ENCODE measurements at regions not wholly inside any gene's neighbourhood (a gene's known extent, or its start where the extent isn't known, plus 50 kb on each side); places are given as distances from the start of the nearest gene placed in this dataset.
"Not testable (repeated sequence)": the region's sequence is repeated elsewhere in the genome, so short reads cannot be mapped to it uniquely, and the experiment has no call there.

- Mint-ChIP-seq H3K36me3 (peaks cover 14% of the 10 kb centered on the region), H3K4me3 (no peak overlapping the region), H3K9me3 (no peaks in the 10 kb centered on the region), H3K27ac (no peak overlapping the region), H3K4me1 (peaks cover 1% of the 10 kb centered on the region)
- DNase-seq (ENCODE audit: low spot score in 2 of 2) = no peak
- ATAC-seq = no peak
Observed at GRCh38 chr17:83012868-83013778, 66.3 kb upstream of the METRNL start.

GRCh38 chr17:83013779-83014117, 65.7 kb upstream of the METRNL start:
- no peaks in the 10 kb centered on the region for H3K4me1 Mint-ChIP-seq

GRCh38 chr17:83014297-83014696, 65.1 kb upstream of the METRNL start:
- no peak overlapping the region for H3K27ac Mint-ChIP-seq

More at GRCh38 chr17:83013779-83014117, 65.7 kb upstream of the METRNL start:
- Mint-ChIP-seq H3K27ac (no peak overlapping the region), H3K9me3 (no peaks in the 10 kb centered on the region), H3K36me3 (peaks cover 14% of the 10 kb centered on the region), H3K4me3 (no peak overlapping the region)
- ATAC-seq (no peak), DNase-seq (ENCODE audit: low spot score in 2 of 2) (no peak)

GRCh38 chr17:83014940-83015910, 64.2 kb upstream of the METRNL start:
- no peaks in the 10 kb centered on the region for H3K4me1 Mint-ChIP-seq
- no peak overlapping the region for H3K4me3 Mint-ChIP-seq
- no peak for DNase-seq (ENCODE audit: low spot score in 2 of 2)
- peaks cover 20% of the 10 kb centered on the region for H3K36me3 Mint-ChIP-seq
- ATAC-seq = no peak
- no peak overlapping the region for H3K27ac Mint-ChIP-seq
- H3K9me3 Mint-ChIP-seq = no peaks in the 10 kb centered on the region

More at GRCh38 chr17:83014297-83014696, 65.1 kb upstream of the METRNL start:
- no peak for ATAC-seq
- H3K9me3 Mint-ChIP-seq = no peaks in the 10 kb centered on the region
- H3K4me1 Mint-ChIP-seq = no peaks in the 10 kb centered on the region
- peaks cover 14% of the 10 kb centered on the region for H3K36me3 Mint-ChIP-seq
- no peak overlapping the region for H3K4me3 Mint-ChIP-seq
- no peak for DNase-seq (ENCODE audit: low spot score in 2 of 2)

GRCh38 chr17:83018658-83019193, 60.7 kb upstream of the METRNL start:
- ATAC-seq (no peak), DNase-seq (ENCODE audit: low spot score in 2 of 2) (peak in 1 of 2 donors; percentile 32)
- Mint-ChIP-seq H3K4me1 (peaks cover 5% of the 10 kb centered on the region), H3K4me3 (no peak overlapping the region), H3K36me3 (peaks cover 11% of the 10 kb centered on the region), H3K27ac (no peak overlapping the region), H3K9me3 (no peaks in the 10 kb centered on the region)

- no peak for ATAC-seq
- Mint-ChIP-seq H3K4me3 (no peak overlapping the region), H3K4me1 (peaks cover 11% of the 10 kb centered on the region), H3K36me3 (peaks cover 11% of the 10 kb centered on the region), H3K27ac (no peak overlapping the region), H3K9me3 (no peaks in the 10 kb centered on the region)
- no peak for DNase-seq (ENCODE audit: low spot score in 2 of 2)
Observed at GRCh38 chr17:83019376-83019775, 60.0 kb upstream of the METRNL start.

- H3K27ac Mint-ChIP-seq = no peak overlapping the region
- peak in 1 of 2 donors; percentile 47 for DNase-seq (ENCODE audit: low spot score in 2 of 2)
- H3K4me1 Mint-ChIP-seq = peaks cover 34% of the 10 kb centered on the region
- no peak overlapping the region for H3K4me3 Mint-ChIP-seq
- H3K9me3 Mint-ChIP-seq = no peaks in the 10 kb centered on the region
- ATAC-seq = peak; percentile 86
- peaks cover 22% of the 10 kb centered on the region for H3K36me3 Mint-ChIP-seq
Observed at GRCh38 chr17:83024218-83024971, 55.0 kb upstream of the METRNL start.

GRCh38 chr17:83025636-83026280, 53.7 kb upstream of the METRNL start:
- peak overlapping the region; percentile 43 for H3K27ac Mint-ChIP-seq
- ATAC-seq (no peak), DNase-seq (ENCODE audit: low spot score in 2 of 2) (peak in 1 of 2 donors; percentile 46)
- H3K4me3 Mint-ChIP-seq = peak overlapping the region; percentile 56
- H3K36me3 Mint-ChIP-seq = peaks cover 22% of the 10 kb centered on the region
- no peaks in the 10 kb centered on the region for H3K9me3 Mint-ChIP-seq
- peaks cover 34% of the 10 kb centered on the region for H3K4me1 Mint-ChIP-seq

- peak overlapping the region; percentile 43 for H3K27ac Mint-ChIP-seq
- no peak for DNase-seq (ENCODE audit: low spot score in 2 of 2)
- no peaks in the 10 kb centered on the region for H3K9me3 Mint-ChIP-seq
- peak overlapping the region; percentile 56 for H3K4me3 Mint-ChIP-seq
- peaks cover 34% of the 10 kb centered on the region for H3K4me1 Mint-ChIP-seq
- H3K36me3 Mint-ChIP-seq = peaks cover 28% of the 10 kb centered on the region
- ATAC-seq = peak; percentile 16
Observed at GRCh38 chr17:83026311-83026811, 53.0 kb upstream of the METRNL start.

GRCh38 chr17:83026921-83027320, 52.5 kb upstream of the METRNL start:
- H3K27ac Mint-ChIP-seq, ATAC-seq, H3K4me3 Mint-ChIP-seq, H3K9me3 Mint-ChIP-seq: not testable (repeated sequence)
- Mint-ChIP-seq H3K36me3 (peaks cover 32% of the 10 kb centered on the region), H3K4me1 (peaks cover 34% of the 10 kb centered on the region)
- DNase-seq (ENCODE audit: low spot score in 2 of 2) = peak in 1 of 2 donors; percentile 40

- no peak overlapping the region for H3K4me3 Mint-ChIP-seq
- ATAC-seq = no peak
- H3K4me1 Mint-ChIP-seq = peaks cover 28% of the 10 kb centered on the region
- H3K27ac Mint-ChIP-seq = no peak overlapping the region
- peak in 1 of 2 donors; percentile 41 for DNase-seq (ENCODE audit: low spot score in 2 of 2)
- no peaks in the 10 kb centered on the region for H3K9me3 Mint-ChIP-seq
- H3K36me3 Mint-ChIP-seq = peaks cover 41% of the 10 kb centered on the region
Observed at GRCh38 chr17:83028851-83029250, 50.6 kb upstream of the METRNL start.

GRCh38 chr17:83029571-83029970, 49.8 kb upstream of the METRNL start:
- no peaks in the 10 kb centered on the region for H3K9me3 Mint-ChIP-seq
- H3K4me1 Mint-ChIP-seq = peaks cover 20% of the 10 kb centered on the region
- ATAC-seq (no peak), DNase-seq (ENCODE audit: low spot score in 2 of 2) (no peak)
- no peak overlapping the region for H3K4me3 Mint-ChIP-seq
- peaks cover 48% of the 10 kb centered on the region for H3K36me3 Mint-ChIP-seq
- no peak overlapping the region for H3K27ac Mint-ChIP-seq
